ENCODE measurements at regions not wholly inside any gene's neighbourhood (a gene's known extent, or its start where the extent isn't known, plus 50 kb on each side); places are given as distances from the start of the nearest gene placed in this dataset.

DNA sequence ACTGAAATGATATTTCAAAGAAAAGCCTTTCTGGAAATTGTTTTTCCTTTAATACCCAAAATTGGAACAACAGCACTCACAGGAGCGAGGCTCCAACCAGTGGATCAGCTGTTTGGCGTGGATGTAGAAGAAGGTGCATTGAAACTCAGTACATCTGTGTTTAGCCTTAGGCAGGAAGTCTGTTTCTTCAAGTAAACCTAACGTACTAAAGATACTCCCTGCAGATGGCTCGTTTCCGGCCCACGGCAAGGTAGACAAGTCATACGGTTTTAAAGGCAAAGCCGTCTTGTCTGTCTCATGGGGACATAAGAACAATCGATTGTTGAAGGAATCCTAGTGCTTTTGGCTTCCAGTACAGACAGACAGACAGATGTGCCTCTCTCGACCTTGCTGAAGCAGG lies 50.0 kb upstream of the CLCN4 start:
- TF ChIP-seq USF1 (IDR thresholded peaks at IDR 0.05), result no peak
- no peak for TF ChIP-seq EGR1 (IDR thresholded peaks at IDR 0.05)
- TF ChIP-seq EP300 (IDR thresholded peaks at IDR 0.05; ENCODE audit: borderline replicate concordance), result no peak
- TF ChIP-seq NFIC (IDR thresholded peaks at IDR 0.05), result no peak
- TF ChIP-seq TAF1 (IDR thresholded peaks at IDR 0.05; ENCODE audit: low read depth), result no peak
